GM18517 (cell line): ENCODE measurements at regions not wholly inside any gene's neighbourhood (a gene's known extent, or its start where the extent isn't known, plus 50 kb on each side); places are given as distances from the start of the nearest gene placed in this dataset.
"Not testable (repeated sequence)": the region's sequence is repeated elsewhere in the genome, so short reads cannot be mapped to it uniquely, and the experiment has no call there.

Experiments
- ATAC-seq: cut with Tn5 transposase; IDR thresholded peaks from one replicate; pipeline ENCODE4 v1.9.1; 2021; ENCODE audit warnings: mild to moderate bottlenecking, moderate library complexity; ENCODE audit not compliant: unreplicated experiment

- ATAC-seq: no peak
Measured at GRCh38 chr2:107094450-107094986, 208.6 kb upstream of the ST6GAL2 start.

- no peak for ATAC-seq
Measured at GRCh38 chr2:107102176-107102575, 216.2 kb upstream of the ST6GAL2 start.

GRCh38 chr2:107107351-107107750 is 221.4 kb upstream of the ST6GAL2 start:
- no peak for ATAC-seq

GRCh38 chr2:107108556-107108955 is 222.6 kb upstream of the ST6GAL2 start:
- no peak for ATAC-seq

GRCh38 chr2:107111623-107112022 is 225.7 kb upstream of the ST6GAL2 start:
- no peak for ATAC-seq

- ATAC-seq: no peak
Measured at GRCh38 chr2:107112561-107112960, 226.6 kb upstream of the ST6GAL2 start.

- ATAC-seq: no peak
Measured at GRCh38 chr2:107128381-107128780, 242.4 kb upstream of the ST6GAL2 start.

GRCh38 chr2:107132070-107132469 is 246.1 kb upstream of the ST6GAL2 start:
- peak; percentile 89 for ATAC-seq

GRCh38 chr2:107132746-107133145 is 246.8 kb upstream of the ST6GAL2 start:
- no peak for ATAC-seq

- no peak for ATAC-seq
Measured at GRCh38 chr2:107133412-107133811, 247.4 kb upstream of the ST6GAL2 start.

- ATAC-seq: no peak
Measured at GRCh38 chr2:107136733-107137132, 250.8 kb upstream of the ST6GAL2 start.

GRCh38 chr2:107137706-107138105 is 251.7 kb upstream of the ST6GAL2 start:
- no peak for ATAC-seq

GRCh38 chr2:107146181-107146580 is 260.2 kb upstream of the ST6GAL2 start:
- no peak for ATAC-seq

GRCh38 chr2:107146645-107147044 is 260.7 kb upstream of the ST6GAL2 start:
- ATAC-seq: not testable (repeated sequence)

GRCh38 chr2:107148055-107148454 is 262.1 kb upstream of the ST6GAL2 start:
- no peak for ATAC-seq

GRCh38 chr2:107148496-107148895 is 262.5 kb upstream of the ST6GAL2 start:
- ATAC-seq: no peak

- no peak for ATAC-seq
Measured at GRCh38 chr2:107160640-107161239, 274.8 kb upstream of the ST6GAL2 start.

- ATAC-seq: no peak
Measured at GRCh38 chr2:107168141-107168540, 282.2 kb upstream of the ST6GAL2 start.

- no peak for ATAC-seq
Measured at GRCh38 chr2:107174171-107174570, 288.2 kb upstream of the ST6GAL2 start.

- no peak for ATAC-seq
Measured at GRCh38 chr2:107182981-107183380, 297.0 kb upstream of the ST6GAL2 start.

- ATAC-seq: no peak
Measured at GRCh38 chr2:107187870-107188269, 301.9 kb upstream of the ST6GAL2 start.

- no peak for ATAC-seq
Measured at GRCh38 chr2:107195631-107196030, 309.7 kb upstream of the ST6GAL2 start.
